ACC112 (cell line): ENCODE measurements at regions not wholly inside any gene's neighbourhood (a gene's known extent, or its start where the extent isn't known, plus 50 kb on each side); places are given as distances from the start of the nearest gene placed in this dataset.
A peak's percentile ranks its signal among the peaks of the same experiment; 100 is the strongest.

Experiments
- H2AFZ ChIP-seq: fragments of 200-600 bp; sonication (generic); one replicate; pipeline ENCODE4 v1.6.0; 2017; ENCODE audit warnings: antibody characterized with exemption, low read length; ENCODE audit not compliant: unreplicated experiment
- H3K27ac ChIP-seq: fragments of 200-600 bp; sonication (generic); 2 replicates; pipeline ENCODE4 v1.5.1; 2014; ENCODE audit warnings: low read depth, mild to moderate bottlenecking, antibody characterized with exemption, low read length, moderate library complexity
- H3K27me3 ChIP-seq: fragments of 200-600 bp; sonication (generic); 2 replicates; pipeline ENCODE4 v1.6.1; 2014; ENCODE audit warnings: mild to moderate bottlenecking, antibody characterized with exemption, low read length, moderate library complexity, mixed read lengths; ENCODE audit not compliant: insufficient read depth
- H3K36me3 ChIP-seq: fragments of 200-600 bp; sonication (generic); 2 replicates; pipeline ENCODE4 v1.6.1; 2016; ENCODE audit warnings: mild to moderate bottlenecking, antibody characterized with exemption, low read length, moderate library complexity, mixed read lengths; ENCODE audit not compliant: insufficient read depth
- H3K4me1 ChIP-seq: fragments of 200-600 bp; sonication (generic); one replicate; pipeline ENCODE4 v1.6.1; 2016; ENCODE audit warnings: low read length, mixed read lengths; ENCODE audit not compliant: insufficient read depth, unreplicated experiment, control insufficient read depth
- H3K4me3 ChIP-seq: fragments of 200-600 bp; sonication (generic); 2 replicates; pipeline ENCODE4 v1.5.1; 2014; ENCODE audit warnings: mild to moderate bottlenecking, low read depth, low read length
- H3K79me2 ChIP-seq: fragments of 200-600 bp; sonication (generic); one replicate; pipeline ENCODE4 v1.6.0; 2016; ENCODE audit warnings: low read length; ENCODE audit not compliant: control insufficient read depth, unreplicated experiment, insufficient read depth

- Histone ChIP-seq H3K79me2 (no peaks in the 10 kb centered on the region), H2AFZ (no peak overlapping the region), H3K4me1 (peaks cover 14% of the 10 kb centered on the region), H3K27ac (no peak overlapping the region), H3K36me3 (no peaks in the 10 kb centered on the region), H3K4me3 (no peak overlapping the region), H3K27me3 (no peaks in the 10 kb centered on the region)
These were observed 304.9 kb upstream of the DUSP10 start for GRCh38 chr1:222046684-222047263.

GRCh38 chr1:222045786-222046185, 303.9 kb upstream of the DUSP10 start:
- Histone ChIP-seq H3K79me2 (no peaks in the 10 kb centered on the region), H3K36me3 (no peaks in the 10 kb centered on the region)

GRCh38 chr1:222045236-222045635, 303.3 kb upstream of the DUSP10 start:
- Histone ChIP-seq H3K27ac (no peak overlapping the region), H2AFZ (no peak overlapping the region), H3K36me3 (no peaks in the 10 kb centered on the region), H3K79me2 (no peaks in the 10 kb centered on the region), H3K4me1 (peaks cover 14% of the 10 kb centered on the region), H3K27me3 (no peaks in the 10 kb centered on the region), H3K4me3 (no peak overlapping the region)

More at GRCh38 chr1:222045786-222046185, 303.9 kb upstream of the DUSP10 start:
- H3K4me1 ChIP-seq, result peaks cover 14% of the 10 kb centered on the region
- H3K4me3 ChIP-seq, result no peak overlapping the region
- no peak overlapping the region for H2AFZ ChIP-seq
- H3K27ac ChIP-seq, result no peak overlapping the region
- H3K27me3 ChIP-seq, result no peaks in the 10 kb centered on the region

DNA sequence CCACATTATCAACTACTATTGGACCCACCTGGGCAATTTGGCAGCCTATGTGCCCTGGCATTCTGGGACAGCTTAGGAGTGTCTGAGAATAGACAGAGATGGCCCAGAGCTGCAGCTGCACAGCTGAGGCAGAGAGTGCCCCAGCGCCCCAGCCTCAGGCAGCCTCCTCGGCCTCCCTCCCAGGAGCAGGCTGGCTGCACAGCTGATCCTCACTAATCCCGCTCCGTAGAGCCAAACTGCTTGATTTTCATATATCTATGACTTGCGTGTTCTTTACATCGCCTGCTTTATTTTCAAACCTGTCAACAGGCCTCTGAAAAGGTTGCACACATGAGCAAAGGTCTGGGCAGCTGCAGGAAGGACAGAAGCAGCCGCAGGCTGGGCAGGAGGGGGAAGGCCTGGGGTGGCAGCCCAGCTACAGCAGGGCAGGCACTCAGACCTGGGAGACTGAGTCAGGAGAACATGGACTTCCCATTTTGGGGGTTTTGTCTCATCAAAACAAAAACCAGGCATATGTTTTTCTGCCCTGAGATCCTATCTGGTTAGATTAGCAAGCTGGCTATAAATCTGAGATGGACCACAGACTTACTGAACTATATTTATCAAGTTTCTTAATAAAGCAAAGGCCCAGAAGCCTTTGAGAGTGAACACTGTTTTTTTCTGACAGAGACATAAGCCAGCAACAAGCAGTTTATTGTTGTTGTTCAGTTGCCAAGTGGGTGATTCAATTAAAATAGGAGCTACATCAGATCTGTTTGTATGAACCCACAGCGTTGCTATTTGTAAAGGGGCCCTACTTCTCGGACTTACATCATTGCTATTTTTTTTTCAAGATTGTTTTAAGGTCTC, 301.8 kb upstream of the DUSP10 start:
- Histone ChIP-seq H3K4me3 (no peak overlapping the region), H2AFZ (peak overlapping the region; percentile 10), H3K36me3 (no peaks in the 10 kb centered on the region), H3K27ac (peak overlapping the region; percentile 78), H3K27me3 (no peaks in the 10 kb centered on the region), H3K79me2 (no peaks in the 10 kb centered on the region), H3K4me1 (peaks cover 11% of the 10 kb centered on the region)

- Histone ChIP-seq H3K4me1 (peaks cover 15% of the 10 kb centered on the region), H3K27me3 (no peaks in the 10 kb centered on the region), H3K79me2 (no peaks in the 10 kb centered on the region), H2AFZ (no peak overlapping the region), H3K27ac (no peak overlapping the region), H3K36me3 (no peaks in the 10 kb centered on the region), H3K4me3 (no peak overlapping the region)
These were observed 300.2 kb upstream of the DUSP10 start for GRCh38 chr1:222042120-222042519.

- Histone ChIP-seq H2AFZ (no peak overlapping the region), H3K79me2 (no peaks in the 10 kb centered on the region), H3K4me3 (no peak overlapping the region), H3K36me3 (no peaks in the 10 kb centered on the region), H3K27me3 (no peaks in the 10 kb centered on the region), H3K4me1 (peaks cover 16% of the 10 kb centered on the region), H3K27ac (no peak overlapping the region)
These were observed 299.1 kb upstream of the DUSP10 start for GRCh38 chr1:222040955-222041354.

DNA sequence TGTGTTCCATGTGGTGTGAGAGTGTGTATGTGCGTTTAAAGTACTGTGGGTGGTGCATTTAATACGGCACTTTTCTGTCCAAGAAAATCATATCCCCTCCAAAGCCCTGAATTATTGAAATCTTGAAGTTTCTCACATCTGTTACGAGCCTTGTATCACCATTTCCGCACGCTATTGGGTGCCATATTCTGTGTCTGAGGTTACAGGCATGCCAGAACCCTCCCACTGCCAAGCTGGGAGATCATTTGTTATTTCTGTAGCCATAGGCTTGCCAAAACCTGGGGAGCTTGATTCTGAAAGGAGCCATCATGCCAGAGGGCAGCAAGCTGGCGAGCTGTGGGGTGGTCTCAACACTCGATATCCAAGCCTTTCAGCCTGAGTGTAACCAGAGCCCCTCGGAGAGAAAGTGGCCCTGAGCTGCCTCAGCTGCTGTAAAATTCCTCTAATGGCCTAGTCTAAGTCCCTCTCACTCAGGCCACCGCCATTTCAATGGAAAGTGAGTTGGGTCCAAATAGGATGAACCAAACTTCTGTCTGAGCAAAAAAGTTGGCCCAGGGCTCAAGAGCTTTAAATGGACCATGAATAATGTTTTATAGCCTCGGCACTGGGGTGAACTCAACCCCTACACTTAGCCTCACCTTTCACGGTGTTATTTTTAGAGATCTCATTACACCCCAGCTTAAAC, 298.4 kb upstream of the DUSP10 start:
- H3K79me2 ChIP-seq, result no peaks in the 10 kb centered on the region
- no peaks in the 10 kb centered on the region for H3K27me3 ChIP-seq
- H2AFZ ChIP-seq, result no peak overlapping the region
- H3K27ac ChIP-seq, result no peak overlapping the region
- no peaks in the 10 kb centered on the region for H3K36me3 ChIP-seq
- peaks cover 16% of the 10 kb centered on the region for H3K4me1 ChIP-seq
- no peak overlapping the region for H3K4me3 ChIP-seq

- Histone ChIP-seq H3K4me3 (no peak overlapping the region), H3K4me1 (peaks cover 12% of the 10 kb centered on the region), H3K27me3 (no peaks in the 10 kb centered on the region), H3K79me2 (no peaks in the 10 kb centered on the region), H2AFZ (no peak overlapping the region), H3K36me3 (no peaks in the 10 kb centered on the region), H3K27ac (no peak overlapping the region)
These were observed 297.1 kb upstream of the DUSP10 start for GRCh38 chr1:222038971-222039370.

DNA sequence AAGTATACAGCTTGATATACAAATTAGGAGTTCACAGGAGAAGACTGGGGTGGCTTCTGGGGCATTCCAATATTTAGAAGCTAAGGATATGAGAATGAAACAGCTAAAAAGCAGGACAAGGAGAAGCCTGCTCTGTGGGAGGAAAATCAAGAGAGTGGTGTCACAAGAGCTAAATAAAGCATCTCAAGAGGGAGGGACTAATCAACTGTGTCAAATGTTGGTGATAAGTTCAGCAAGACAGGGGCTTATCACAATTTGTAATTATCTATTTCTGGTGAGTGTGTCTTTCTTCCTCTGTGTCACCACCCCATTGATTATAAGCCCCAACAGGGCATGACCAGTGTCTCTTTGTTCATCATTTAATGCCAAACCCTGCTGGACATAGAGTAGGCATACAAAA, 295.8 kb upstream of the DUSP10 start:
- Histone ChIP-seq H3K27me3 (no peaks in the 10 kb centered on the region), H3K4me3 (no peak overlapping the region), H3K4me1 (peaks cover 8% of the 10 kb centered on the region), H3K27ac (no peak overlapping the region), H2AFZ (no peak overlapping the region), H3K36me3 (no peaks in the 10 kb centered on the region), H3K79me2 (no peaks in the 10 kb centered on the region)

DNA sequence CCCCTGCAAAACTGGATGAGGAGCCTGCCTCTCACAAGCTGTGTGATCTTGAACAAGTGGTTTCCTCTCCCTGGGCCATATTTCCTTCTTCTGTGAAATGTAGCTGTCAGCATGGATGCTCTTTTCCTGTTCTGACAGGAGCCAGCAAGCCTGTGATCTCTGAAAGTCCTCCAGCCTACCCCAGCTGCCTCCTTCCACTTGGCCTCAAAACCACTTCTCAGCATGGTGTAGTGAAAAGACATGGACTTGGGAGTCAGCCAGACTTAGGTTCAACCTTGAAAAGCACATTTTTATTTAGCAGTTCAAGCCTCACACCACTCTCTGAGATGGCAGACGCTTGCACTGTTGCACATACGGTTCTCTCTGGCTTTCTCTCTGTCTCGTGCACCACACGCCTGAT, 292.9 kb upstream of the DUSP10 start:
- H2AFZ ChIP-seq, result no peak overlapping the region
- no peaks in the 10 kb centered on the region for H3K27me3 ChIP-seq
- H3K4me1 ChIP-seq, result peaks cover 8% of the 10 kb centered on the region
- H3K79me2 ChIP-seq, result no peaks in the 10 kb centered on the region
- H3K4me3 ChIP-seq, result no peak overlapping the region
- H3K36me3 ChIP-seq, result no peaks in the 10 kb centered on the region
- no peak overlapping the region for H3K27ac ChIP-seq
